ENCODE measurements at regions not wholly inside any gene's neighbourhood (a gene's known extent, or its start where the extent isn't known, plus 50 kb on each side); places are given as distances from the start of the nearest gene placed in this dataset.

DNA sequence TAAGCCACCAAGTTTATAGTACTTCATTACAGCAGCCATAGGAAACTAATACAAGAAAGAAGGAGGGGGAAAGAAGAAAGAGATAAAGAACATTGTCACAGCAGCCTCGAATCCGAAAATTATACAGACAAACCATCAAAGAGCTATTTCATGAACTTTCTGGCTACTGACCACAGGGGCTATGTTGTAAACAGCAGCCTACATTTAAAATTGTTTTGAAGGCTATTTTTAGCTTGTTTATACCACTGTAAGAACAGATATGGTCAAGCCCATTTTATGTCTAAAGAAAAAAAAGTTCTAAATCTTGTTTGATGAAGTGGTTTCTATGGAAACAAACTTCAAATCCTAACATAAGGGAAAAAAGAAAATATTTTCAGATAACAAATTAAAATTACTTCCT lies 282.1 kb downstream of the GABRG1 start:
- TF ChIP-seq RAD21 (IDR thresholded peaks at IDR 0.05) (no peak), EGR1 (IDR thresholded peaks at IDR 0.05; ENCODE audit: low read depth in 2 of 2) (no peak), SP1 (IDR thresholded peaks at IDR 0.05) (no peak), TAF1 (conservative IDR thresholded peaks at IDR 0.05) (no peak), GABPA (IDR thresholded peaks at IDR 0.05 in 1 of 2, conservative IDR thresholded peaks at IDR 0.05 in 1 of 2) (no peak), JUND (IDR thresholded peaks at IDR 0.05) (no peak)
- TF ChIP-seq, protein P1, sequence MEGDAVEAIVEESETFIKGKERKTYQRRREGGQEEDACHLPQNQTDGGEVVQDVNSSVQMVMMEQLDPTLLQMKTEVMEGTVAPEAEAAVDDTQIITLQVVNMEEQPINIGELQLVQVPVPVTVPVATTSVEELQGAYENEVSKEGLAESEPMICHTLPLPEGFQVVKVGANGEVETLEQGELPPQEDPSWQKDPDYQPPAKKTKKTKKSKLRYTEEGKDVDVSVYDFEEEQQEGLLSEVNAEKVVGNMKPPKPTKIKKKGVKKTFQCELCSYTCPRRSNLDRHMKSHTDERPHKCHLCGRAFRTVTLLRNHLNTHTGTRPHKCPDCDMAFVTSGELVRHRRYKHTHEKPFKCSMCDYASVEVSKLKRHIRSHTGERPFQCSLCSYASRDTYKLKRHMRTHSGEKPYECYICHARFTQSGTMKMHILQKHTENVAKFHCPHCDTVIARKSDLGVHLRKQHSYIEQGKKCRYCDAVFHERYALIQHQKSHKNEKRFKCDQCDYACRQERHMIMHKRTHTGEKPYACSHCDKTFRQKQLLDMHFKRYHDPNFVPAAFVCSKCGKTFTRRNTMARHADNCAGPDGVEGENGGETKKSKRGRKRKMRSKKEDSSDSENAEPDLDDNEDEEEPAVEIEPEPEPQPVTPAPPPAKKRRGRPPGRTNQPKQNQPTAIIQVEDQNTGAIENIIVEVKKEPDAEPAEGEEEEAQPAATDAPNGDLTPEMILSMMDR (IDR thresholded peaks at IDR 0.05; ENCODE audit: low read depth, low read length, missing input control): no peak
- TF ChIP-seq, protein P2, sequence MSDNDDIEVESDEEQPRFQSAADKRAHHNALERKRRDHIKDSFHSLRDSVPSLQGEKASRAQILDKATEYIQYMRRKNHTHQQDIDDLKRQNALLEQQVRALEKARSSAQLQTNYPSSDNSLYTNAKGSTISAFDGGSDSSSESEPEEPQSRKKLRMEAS (IDR thresholded peaks at IDR 0.05): no peak
- TF ChIP-seq, protein P3, sequence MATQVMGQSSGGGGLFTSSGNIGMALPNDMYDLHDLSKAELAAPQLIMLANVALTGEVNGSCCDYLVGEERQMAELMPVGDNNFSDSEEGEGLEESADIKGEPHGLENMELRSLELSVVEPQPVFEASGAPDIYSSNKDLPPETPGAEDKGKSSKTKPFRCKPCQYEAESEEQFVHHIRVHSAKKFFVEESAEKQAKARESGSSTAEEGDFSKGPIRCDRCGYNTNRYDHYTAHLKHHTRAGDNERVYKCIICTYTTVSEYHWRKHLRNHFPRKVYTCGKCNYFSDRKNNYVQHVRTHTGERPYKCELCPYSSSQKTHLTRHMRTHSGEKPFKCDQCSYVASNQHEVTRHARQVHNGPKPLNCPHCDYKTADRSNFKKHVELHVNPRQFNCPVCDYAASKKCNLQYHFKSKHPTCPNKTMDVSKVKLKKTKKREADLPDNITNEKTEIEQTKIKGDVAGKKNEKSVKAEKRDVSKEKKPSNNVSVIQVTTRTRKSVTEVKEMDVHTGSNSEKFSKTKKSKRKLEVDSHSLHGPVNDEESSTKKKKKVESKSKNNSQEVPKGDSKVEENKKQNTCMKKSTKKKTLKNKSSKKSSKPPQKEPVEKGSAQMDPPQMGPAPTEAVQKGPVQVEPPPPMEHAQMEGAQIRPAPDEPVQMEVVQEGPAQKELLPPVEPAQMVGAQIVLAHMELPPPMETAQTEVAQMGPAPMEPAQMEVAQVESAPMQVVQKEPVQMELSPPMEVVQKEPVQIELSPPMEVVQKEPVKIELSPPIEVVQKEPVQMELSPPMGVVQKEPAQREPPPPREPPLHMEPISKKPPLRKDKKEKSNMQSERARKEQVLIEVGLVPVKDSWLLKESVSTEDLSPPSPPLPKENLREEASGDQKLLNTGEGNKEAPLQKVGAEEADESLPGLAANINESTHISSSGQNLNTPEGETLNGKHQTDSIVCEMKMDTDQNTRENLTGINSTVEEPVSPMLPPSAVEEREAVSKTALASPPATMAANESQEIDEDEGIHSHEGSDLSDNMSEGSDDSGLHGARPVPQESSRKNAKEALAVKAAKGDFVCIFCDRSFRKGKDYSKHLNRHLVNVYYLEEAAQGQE (IDR thresholded peaks at IDR 0.05): no peak
- TF ChIP-seq, protein P4, sequence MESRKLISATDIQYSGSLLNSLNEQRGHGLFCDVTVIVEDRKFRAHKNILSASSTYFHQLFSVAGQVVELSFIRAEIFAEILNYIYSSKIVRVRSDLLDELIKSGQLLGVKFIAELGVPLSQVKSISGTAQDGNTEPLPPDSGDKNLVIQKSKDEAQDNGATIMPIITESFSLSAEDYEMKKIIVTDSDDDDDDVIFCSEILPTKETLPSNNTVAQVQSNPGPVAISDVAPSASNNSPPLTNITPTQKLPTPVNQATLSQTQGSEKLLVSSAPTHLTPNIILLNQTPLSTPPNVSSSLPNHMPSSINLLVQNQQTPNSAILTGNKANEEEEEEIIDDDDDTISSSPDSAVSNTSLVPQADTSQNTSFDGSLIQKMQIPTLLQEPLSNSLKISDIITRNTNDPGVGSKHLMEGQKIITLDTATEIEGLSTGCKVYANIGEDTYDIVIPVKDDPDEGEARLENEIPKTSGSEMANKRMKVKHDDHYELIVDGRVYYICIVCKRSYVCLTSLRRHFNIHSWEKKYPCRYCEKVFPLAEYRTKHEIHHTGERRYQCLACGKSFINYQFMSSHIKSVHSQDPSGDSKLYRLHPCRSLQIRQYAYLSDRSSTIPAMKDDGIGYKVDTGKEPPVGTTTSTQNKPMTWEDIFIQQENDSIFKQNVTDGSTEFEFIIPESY (IDR thresholded peaks at IDR 0.05): no peak
- TF ChIP-seq, protein P5, sequence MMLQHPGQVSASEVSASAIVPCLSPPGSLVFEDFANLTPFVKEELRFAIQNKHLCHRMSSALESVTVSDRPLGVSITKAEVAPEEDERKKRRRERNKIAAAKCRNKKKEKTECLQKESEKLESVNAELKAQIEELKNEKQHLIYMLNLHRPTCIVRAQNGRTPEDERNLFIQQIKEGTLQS (IDR thresholded peaks at IDR 0.05): no peak

All from liver (tissue), 3 donors.